ENCODE measurements at regions not wholly inside any gene's neighbourhood (a gene's known extent, or its start where the extent isn't known, plus 50 kb on each side); places are given as distances from the start of the nearest gene placed in this dataset.

DNA sequence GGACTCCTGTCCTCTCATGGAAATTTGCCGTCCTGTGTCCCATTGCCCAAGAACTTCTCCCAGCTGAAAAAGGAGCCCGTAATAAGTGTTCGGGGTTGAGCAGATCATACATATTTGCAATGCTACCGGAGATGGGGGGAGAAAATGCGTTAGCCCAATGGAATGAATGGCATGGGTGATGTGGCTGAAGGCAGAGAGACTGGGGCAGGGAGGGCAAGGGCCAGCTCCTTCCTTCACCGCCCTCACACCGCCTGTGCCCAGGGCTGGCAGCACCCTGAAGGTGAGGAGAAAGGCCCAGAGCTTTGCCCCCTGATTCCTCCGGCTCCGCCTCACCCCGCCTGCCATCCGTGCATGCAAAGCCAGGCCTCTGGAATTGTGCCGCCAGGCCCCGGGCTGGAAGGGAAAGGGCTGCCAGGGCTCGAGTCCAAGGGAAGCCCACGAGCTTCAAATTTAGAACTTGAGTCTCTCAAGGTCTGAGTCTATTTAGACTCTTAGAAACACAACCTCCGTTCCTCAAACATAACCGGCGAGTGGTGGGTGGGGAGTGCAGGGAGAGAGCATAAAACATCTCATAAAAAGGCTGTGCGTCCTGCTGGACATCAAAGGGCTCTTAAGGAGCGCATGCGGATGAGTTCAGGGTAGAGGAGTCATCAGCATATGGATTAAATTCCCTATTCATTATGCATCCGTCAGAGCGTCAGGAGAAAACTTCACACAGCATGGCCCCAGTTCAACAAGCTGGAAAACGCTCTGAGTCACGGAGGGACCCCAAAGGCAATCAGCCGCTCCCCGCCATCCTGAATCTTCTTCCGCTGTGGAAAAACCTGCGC, 121.7 kb upstream of the GLI2 start:
- H3K4me1 Mint-ChIP-seq (ENCODE audit: low read depth): no peaks in the 10 kb centered on the region
- H3K36me3 ChIP-seq (ENCODE audit: insufficient read depth, low read length): no peaks in the 10 kb centered on the region
- H3K4me1 ChIP-seq (ENCODE audit: insufficient read depth, low read length): no peaks in the 10 kb centered on the region
- TF ChIP-seq, protein P1, sequence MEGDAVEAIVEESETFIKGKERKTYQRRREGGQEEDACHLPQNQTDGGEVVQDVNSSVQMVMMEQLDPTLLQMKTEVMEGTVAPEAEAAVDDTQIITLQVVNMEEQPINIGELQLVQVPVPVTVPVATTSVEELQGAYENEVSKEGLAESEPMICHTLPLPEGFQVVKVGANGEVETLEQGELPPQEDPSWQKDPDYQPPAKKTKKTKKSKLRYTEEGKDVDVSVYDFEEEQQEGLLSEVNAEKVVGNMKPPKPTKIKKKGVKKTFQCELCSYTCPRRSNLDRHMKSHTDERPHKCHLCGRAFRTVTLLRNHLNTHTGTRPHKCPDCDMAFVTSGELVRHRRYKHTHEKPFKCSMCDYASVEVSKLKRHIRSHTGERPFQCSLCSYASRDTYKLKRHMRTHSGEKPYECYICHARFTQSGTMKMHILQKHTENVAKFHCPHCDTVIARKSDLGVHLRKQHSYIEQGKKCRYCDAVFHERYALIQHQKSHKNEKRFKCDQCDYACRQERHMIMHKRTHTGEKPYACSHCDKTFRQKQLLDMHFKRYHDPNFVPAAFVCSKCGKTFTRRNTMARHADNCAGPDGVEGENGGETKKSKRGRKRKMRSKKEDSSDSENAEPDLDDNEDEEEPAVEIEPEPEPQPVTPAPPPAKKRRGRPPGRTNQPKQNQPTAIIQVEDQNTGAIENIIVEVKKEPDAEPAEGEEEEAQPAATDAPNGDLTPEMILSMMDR (IDR thresholded peaks at IDR 0.05): no peak
- no peak overlapping the region for H3K27ac ChIP-seq (ENCODE audit: low read depth in 1 of 2, low read length in 2 of 2)
- no peak overlapping the region for H3K27ac Mint-ChIP-seq
- no peak overlapping the region for H3K4me3 Mint-ChIP-seq
- no peaks in the 10 kb centered on the region for H3K9me3 Mint-ChIP-seq
- no peak overlapping the region for H3K4me3 ChIP-seq (ENCODE audit: low read length)
- H3K27me3 ChIP-seq (ENCODE audit: control insufficient read depth in 1 of 2, insufficient read depth in 2 of 2, low read length in 2 of 2): no peaks in the 10 kb centered on the region
- H3K9me3 ChIP-seq (ENCODE audit: control insufficient read depth in 1 of 2, insufficient read depth in 1 of 2, low read length in 2 of 2): peaks cover 0 to 8% of the 10 kb centered on the region in 2 experiments
- no peaks in the 10 kb centered on the region for H3K27me3 Mint-ChIP-seq
- ChIA-PET CTCF (no interaction called here), POLR2A (no interaction called here)
- H3K36me3 Mint-ChIP-seq (ENCODE audit: low read depth): no peaks in the 10 kb centered on the region
- ATAC-seq (ENCODE audit: poor library complexity) (no peak), DNase-seq (no peak)
- intact Hi-C loops (cut with DNase I, micrococcal nuclease): no loop called here

DNA sequence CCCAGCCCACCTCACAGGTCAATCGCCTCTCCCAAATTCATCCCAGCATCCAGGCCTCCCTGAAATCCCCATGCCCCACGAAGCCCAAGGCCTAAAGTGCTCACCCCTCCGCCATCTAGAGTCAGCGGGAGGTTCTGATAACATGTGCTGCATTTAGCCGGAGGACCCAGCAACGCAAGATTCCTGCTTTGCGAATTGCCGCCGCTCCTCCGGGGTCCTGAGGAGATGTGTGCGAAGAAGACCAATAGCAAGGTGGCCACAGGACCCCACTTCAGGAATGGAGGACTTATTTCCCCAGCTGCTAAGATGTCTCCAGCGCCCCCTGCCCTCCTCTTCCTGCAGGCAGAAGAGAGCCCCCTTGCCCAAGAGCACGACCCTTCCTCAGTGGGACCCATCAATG, 120.8 kb upstream of the GLI2 start:
- Mint-ChIP-seq H3K9me3 (no peaks in the 10 kb centered on the region), H3K4me3 (no peak overlapping the region), H3K36me3 (ENCODE audit: low read depth) (no peaks in the 10 kb centered on the region), H3K4me1 (ENCODE audit: low read depth) (no peaks in the 10 kb centered on the region), H3K27ac (no peak overlapping the region), H3K27me3 (no peaks in the 10 kb centered on the region)
- Histone ChIP-seq H3K27me3 (ENCODE audit: control insufficient read depth in 1 of 2, insufficient read depth in 2 of 2, low read length in 2 of 2) (no peaks in the 10 kb centered on the region), H3K4me3 (ENCODE audit: low read length) (no peak overlapping the region), H3K27ac (ENCODE audit: low read depth in 1 of 2, low read length in 2 of 2) (no peak overlapping the region), H3K4me1 (ENCODE audit: insufficient read depth, low read length) (no peaks in the 10 kb centered on the region), H3K36me3 (ENCODE audit: insufficient read depth, low read length) (no peaks in the 10 kb centered on the region), H3K9me3 (ENCODE audit: control insufficient read depth in 1 of 2, insufficient read depth in 1 of 2, low read length in 2 of 2) (peaks cover 0 to 8% of the 10 kb centered on the region in 2 experiments)
- ChIA-PET CTCF (no interaction called here), POLR2A (no interaction called here)
- intact Hi-C loops (cut with DNase I, micrococcal nuclease): no loop called here
- TF ChIP-seq, protein P1 (IDR thresholded peaks at IDR 0.05): no peak
- DNase-seq (no peak), ATAC-seq (ENCODE audit: poor library complexity) (no peak)

DNA sequence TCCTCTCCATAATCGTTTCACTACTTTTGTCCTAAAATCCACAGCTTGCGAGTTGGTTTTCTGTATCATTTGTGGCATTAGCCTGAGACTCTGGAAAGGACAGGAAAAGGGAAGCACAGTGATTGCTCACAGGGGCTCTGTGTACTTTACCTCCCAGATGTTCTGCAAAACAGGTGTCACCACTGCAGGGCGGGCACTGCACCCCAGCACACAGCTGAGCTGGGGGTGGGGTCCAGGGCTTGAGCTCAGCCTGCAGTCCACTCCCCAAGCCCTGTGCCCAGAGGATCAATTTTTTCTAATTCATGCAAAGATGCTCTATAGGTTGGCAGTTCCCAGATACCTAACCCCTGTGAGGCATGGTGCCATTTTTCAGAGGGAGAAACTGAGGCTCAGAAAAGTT, 119.4 kb upstream of the GLI2 start:
- Histone ChIP-seq H3K36me3 (ENCODE audit: insufficient read depth, low read length) (no peaks in the 10 kb centered on the region), H3K9me3 (ENCODE audit: control insufficient read depth in 1 of 2, insufficient read depth in 1 of 2, low read length in 2 of 2) (peaks cover 0 to 8% of the 10 kb centered on the region in 2 experiments), H3K4me3 (ENCODE audit: low read length) (no peak overlapping the region), H3K27me3 (ENCODE audit: control insufficient read depth in 1 of 2, insufficient read depth in 2 of 2, low read length in 2 of 2) (no peaks in the 10 kb centered on the region), H3K4me1 (ENCODE audit: insufficient read depth, low read length) (no peaks in the 10 kb centered on the region), H3K27ac (ENCODE audit: low read depth in 1 of 2, low read length in 2 of 2) (no peak overlapping the region)
- intact Hi-C loops (cut with DNase I, micrococcal nuclease): no loop called here
- DNase-seq: no peak
- POLR2A ChIA-PET: no interaction called here
- no peaks in the 10 kb centered on the region for H3K4me1 Mint-ChIP-seq (ENCODE audit: low read depth)
- TF ChIP-seq, protein P1 (IDR thresholded peaks at IDR 0.05): no peak
- no peaks in the 10 kb centered on the region for H3K36me3 Mint-ChIP-seq (ENCODE audit: low read depth)
- H3K9me3 Mint-ChIP-seq: no peaks in the 10 kb centered on the region
- no peak for ATAC-seq (ENCODE audit: poor library complexity)
- no peaks in the 10 kb centered on the region for H3K27me3 Mint-ChIP-seq
- no peak overlapping the region for H3K4me3 Mint-ChIP-seq
- no peak overlapping the region for H3K27ac Mint-ChIP-seq
- CTCF ChIA-PET: no interaction called here
